GM18858 (cell line): ENCODE measurements at regions not wholly inside any gene's neighbourhood (a gene's known extent, or its start where the extent isn't known, plus 50 kb on each side); places are given as distances from the start of the nearest gene placed in this dataset.
"Not testable (repeated sequence)": the region's sequence is repeated elsewhere in the genome, so short reads cannot be mapped to it uniquely, and the experiment has no call there.

ENCODE experiments used
- ATAC-seq: cut with Tn5 transposase; IDR thresholded peaks from one replicate; pipeline ENCODE4 v1.9.1; 2021; ENCODE audit not compliant: unreplicated experiment

- ATAC-seq: no peak
Measured at GRCh38 chr12:125860672-125861288, 795.5 kb downstream of the AACS start.

GRCh38 chr12:125861299-125862281, 796.4 kb downstream of the AACS start:
- ATAC-seq: no peak

DNA sequence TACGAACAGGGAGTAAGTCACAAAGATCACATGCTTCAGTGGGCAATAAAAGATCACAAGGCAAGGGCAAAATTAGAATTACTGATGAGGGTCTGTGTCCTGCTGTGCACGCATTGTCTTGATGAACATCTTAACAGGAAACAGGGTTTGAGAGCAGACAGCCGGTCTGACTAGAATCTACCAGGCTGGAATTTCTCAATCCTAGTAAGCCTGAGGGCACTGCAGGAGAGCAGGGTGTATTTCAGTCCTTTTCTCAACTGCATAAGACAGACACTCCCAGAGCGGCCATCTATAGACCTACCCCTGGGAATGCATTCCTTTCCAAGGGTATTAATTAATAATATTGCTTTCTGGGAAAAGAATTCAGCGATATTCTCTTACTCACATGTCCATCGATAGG, 800.0 kb downstream of the AACS start:
- ATAC-seq: not testable (repeated sequence)

GRCh38 chr12:125871811-125872594, 806.8 kb downstream of the AACS start:
- no peak for ATAC-seq

DNA sequence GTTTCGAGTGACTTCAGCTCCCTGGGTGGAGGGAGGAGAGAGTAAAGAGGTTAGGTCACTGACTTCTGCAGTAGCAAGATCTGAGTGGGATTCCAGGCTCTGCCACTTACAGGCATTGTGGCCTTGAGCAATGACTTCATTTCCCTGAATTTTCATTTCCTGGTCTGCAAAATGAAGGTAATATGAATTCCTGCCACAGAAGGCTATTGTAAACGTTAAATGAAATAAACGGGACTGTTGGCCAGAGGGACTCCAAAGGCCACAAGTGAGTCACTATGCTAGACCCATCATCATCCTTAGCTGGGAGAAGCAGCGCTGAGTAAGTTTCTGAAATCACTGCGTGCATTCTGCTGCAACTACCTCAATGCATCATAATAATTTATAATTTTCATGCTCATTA, 807.8 kb downstream of the AACS start:
- no peak for ATAC-seq

- no peak for ATAC-seq
Measured at GRCh38 chr12:125878483-125878882, 813.2 kb downstream of the AACS start.

GRCh38 chr12:125882141-125882540, 816.9 kb downstream of the AACS start:
- ATAC-seq: no peak

GRCh38 chr12:125888921-125889320, 823.7 kb downstream of the AACS start:
- no peak for ATAC-seq

- no peak for ATAC-seq
Measured at GRCh38 chr12:125889742-125890141, 824.5 kb downstream of the AACS start.

GRCh38 chr12:125890366-125890905, 825.2 kb downstream of the AACS start:
- ATAC-seq: no peak

DNA sequence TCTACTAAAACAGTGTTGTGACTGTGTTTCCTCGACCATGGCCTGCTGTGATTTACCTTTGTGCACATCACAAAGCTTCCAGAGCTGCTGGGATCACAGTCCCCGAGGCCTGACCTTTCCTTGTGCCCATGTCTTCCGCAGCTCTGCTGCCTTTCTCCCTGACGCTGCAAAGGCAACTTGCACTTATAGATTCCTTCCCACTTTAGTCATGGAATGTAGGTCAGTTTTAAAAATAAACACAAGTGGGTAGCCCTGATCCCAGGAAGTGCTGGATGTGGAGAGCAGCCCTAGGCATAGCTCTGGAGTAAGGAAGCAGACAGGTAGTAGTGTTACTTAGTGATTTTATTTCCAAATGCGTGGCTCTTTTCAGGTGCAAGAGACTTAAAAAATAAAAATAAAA, 825.7 kb downstream of the AACS start:
- ATAC-seq: no peak

- ATAC-seq: no peak
Measured at GRCh38 chr12:125892276-125892675, 827.0 kb downstream of the AACS start.

- no peak for ATAC-seq
Measured at GRCh38 chr12:125902991-125903390, 837.8 kb downstream of the AACS start.

GRCh38 chr12:125907351-125907750, 842.1 kb downstream of the AACS start:
- ATAC-seq: no peak

GRCh38 chr12:125919856-125920470, 854.7 kb downstream of the AACS start:
- no peak for ATAC-seq

DNA sequence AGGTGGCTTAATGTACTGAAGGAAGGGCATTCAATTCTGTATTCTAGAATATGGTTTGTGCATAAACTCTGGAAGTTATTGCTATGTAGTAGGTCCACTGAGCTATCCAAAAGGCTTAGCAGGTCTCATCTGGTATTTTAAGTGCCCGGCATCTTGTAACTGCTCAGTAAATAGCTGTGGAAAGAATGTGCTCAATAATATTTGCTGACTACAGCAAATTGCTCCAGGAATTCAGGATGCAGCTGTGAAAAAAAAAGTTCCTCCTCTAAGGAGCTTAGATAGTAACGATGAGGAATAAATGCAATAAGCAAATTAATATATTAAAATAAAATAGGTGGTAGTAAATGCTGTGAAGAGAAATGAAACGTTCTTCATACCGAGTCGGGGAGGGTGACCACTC, 857.1 kb downstream of the AACS start:
- no peak for ATAC-seq

DNA sequence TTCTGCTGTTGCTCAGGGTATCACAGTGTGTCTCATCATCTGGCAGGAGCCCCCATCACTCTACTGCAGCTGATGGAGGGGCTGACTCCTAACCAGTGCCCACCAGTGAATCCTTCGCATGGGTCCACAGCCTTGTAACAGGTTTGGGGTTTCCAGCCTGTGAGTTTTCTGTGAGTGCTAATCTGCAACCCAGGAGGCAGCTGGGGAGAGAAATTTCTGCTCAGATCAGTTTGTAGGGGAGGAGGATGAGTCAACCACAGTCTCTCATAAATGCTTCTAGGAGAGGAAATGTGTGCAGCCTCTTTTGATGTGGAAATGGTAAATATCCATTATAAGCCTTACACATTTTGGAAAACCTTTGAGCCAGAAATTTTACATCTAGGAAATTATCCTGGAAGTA, 871.3 kb downstream of the AACS start:
- no peak for ATAC-seq

- no peak for ATAC-seq
Measured at GRCh38 chr12:125944446-125944845, 879.2 kb downstream of the AACS start.

DNA sequence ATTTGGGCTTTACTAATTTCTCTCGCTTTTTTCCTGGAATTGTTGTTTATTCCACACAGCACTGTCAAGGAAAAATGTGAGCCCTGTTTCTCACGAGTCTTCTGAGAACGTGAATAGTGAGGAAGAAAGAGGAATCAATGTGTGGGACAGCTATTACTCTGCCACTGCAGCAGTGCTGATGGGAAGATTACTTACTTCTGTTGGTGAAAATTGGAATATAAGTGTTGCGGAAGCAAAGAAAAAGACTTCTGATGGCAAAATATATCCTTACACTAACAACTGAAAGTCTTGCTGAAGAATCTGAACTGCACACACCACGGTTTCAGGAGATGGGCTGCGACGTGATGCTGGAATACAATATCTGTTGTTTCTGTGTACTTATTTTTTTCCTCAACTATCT, 884.2 kb downstream of the AACS start:
- ATAC-seq: no peak

DNA sequence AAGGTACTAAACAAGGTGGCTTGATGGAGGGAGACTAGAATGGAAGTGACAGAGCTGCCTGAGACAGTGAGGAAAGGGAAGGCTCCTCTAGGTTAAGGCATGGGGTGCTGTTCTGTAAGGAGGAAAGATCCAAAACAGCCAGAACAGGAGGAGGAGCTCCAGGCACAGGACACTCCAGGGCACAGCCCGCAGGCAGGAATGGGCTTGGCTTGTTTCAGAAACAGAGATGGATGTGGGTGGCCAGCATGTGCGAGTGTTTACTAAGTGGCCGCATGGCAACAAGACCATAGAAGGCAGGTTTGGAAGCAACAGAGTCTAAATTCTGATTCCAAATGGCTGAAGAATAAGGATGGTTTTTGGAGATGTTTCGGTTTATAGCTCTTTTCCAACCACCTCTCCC, 889.1 kb downstream of the AACS start:
- no peak for ATAC-seq

GRCh38 chr12:125956186-125956585, 891.0 kb downstream of the AACS start:
- ATAC-seq: no peak
